ENCODE measurements at regions not wholly inside any gene's neighbourhood (a gene's known extent, or its start where the extent isn't known, plus 50 kb on each side); places are given as distances from the start of the nearest gene placed in this dataset.

DNA sequence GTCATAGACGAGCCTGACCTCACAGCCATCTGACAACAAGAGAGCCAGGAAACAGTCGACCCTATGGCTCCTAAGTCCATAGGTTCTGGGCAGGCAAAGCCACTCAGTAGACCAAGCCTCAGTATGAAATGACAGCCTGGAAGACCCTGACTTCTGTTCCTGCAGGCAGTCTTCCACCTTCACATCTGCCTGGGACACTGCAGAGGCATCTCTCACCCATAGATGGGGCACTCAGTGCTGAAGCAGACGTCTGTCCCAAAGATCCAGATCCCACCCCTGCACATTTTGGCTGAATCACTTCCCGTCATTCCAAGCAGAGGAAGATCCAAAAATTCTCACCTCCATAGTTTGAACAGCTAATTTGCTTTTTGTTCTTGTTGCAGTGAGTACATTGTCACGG is 139.3 kb upstream of the ZNF507 start:
- DNase-seq (ENCODE audit: low read depth, low spot score) (no peak), FAIRE-seq (no peak)
- Histone ChIP-seq H3K9me1 (ENCODE audit: control insufficient read depth, extremely low read depth, insufficient read depth, low read length) (no peaks in the 10 kb centered on the region), H4K20me1 (ENCODE audit: control insufficient read depth, extremely low read depth, insufficient read depth, low read length) (no peaks in the 10 kb centered on the region), H3K9me3 (ENCODE audit: control insufficient read depth, low read depth, low read length) (peaks cover 6% of the 10 kb centered on the region), H3K4me2 (ENCODE audit: control insufficient read depth, extremely low read depth, insufficient read depth, low read depth, low read length) (no peak overlapping the region), H3K27me3 (ENCODE audit: control insufficient read depth, extremely low read depth, insufficient read depth, low read length) (no peaks in the 10 kb centered on the region), H3K27ac (ENCODE audit: control insufficient read depth, insufficient read depth, low read length) (no peak overlapping the region), H3K36me3 (ENCODE audit: control insufficient read depth in 2 of 2, extremely low read depth in 1 of 2, insufficient read depth in 2 of 2, low read length in 2 of 2) (no peaks in the 10 kb centered on the region), H3K79me2 (ENCODE audit: control insufficient read depth, insufficient read depth, low read length) (no peaks in the 10 kb centered on the region), H3K9ac (ENCODE audit: control insufficient read depth, extremely low read depth, insufficient read depth, low read length) (no peak overlapping the region), H3K4me1 (ENCODE audit: control insufficient read depth, extremely low read depth, insufficient read depth, low read length) (no peaks in the 10 kb centered on the region), H2AFZ (ENCODE audit: control insufficient read depth, low read length) (no peak overlapping the region), H3K4me3 (ENCODE audit: control insufficient read depth in 2 of 3, extremely low read depth in 1 of 3, insufficient read depth in 2 of 3, low read depth in 1 of 3, low read length in 3 of 3) (no peak overlapping the region)
- dilution Hi-C loops (cut with MboI; ENCODE audit: extremely low pct_ligation_motif_present, low sequenced_read_pairs): no loop called here
- TF ChIP-seq, protein P1, sequence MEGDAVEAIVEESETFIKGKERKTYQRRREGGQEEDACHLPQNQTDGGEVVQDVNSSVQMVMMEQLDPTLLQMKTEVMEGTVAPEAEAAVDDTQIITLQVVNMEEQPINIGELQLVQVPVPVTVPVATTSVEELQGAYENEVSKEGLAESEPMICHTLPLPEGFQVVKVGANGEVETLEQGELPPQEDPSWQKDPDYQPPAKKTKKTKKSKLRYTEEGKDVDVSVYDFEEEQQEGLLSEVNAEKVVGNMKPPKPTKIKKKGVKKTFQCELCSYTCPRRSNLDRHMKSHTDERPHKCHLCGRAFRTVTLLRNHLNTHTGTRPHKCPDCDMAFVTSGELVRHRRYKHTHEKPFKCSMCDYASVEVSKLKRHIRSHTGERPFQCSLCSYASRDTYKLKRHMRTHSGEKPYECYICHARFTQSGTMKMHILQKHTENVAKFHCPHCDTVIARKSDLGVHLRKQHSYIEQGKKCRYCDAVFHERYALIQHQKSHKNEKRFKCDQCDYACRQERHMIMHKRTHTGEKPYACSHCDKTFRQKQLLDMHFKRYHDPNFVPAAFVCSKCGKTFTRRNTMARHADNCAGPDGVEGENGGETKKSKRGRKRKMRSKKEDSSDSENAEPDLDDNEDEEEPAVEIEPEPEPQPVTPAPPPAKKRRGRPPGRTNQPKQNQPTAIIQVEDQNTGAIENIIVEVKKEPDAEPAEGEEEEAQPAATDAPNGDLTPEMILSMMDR (optimal IDR thresholded peaks at IDR 0.05 in 1 of 3, IDR thresholded peaks at IDR 0.05 in 1 of 3, conservative IDR thresholded peaks at IDR 0.05 in 1 of 3; ENCODE audit: extremely low read depth in 1 of 3, insufficient read depth in 2 of 3, low read length in 3 of 3): no peak

DNA sequence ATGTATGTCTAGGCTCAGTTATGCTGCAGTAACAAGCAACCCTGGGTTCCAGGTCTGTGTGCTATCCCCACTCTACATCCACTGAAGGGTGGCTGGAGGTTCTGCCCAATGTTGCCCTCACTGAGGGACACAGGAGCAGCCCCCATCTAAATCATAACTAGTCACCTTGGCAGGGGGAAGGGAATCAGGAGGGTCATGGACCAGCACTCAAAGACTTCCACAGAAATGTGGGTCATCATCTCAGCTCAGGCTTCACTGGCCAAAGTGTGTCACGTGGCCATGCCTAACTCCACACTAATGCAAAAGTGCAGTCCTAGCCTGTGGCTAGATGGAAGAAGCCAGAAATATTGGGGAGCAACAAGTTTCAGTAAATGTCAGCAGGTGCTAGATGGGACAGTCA is 137.3 kb upstream of the ZNF507 start:
- no peaks in the 10 kb centered on the region for H4K20me1 ChIP-seq (ENCODE audit: control insufficient read depth, extremely low read depth, insufficient read depth, low read length)
- H3K9me1 ChIP-seq (ENCODE audit: control insufficient read depth, extremely low read depth, insufficient read depth, low read length): no peaks in the 10 kb centered on the region
- no peak overlapping the region for H3K4me3 ChIP-seq (ENCODE audit: control insufficient read depth in 2 of 3, extremely low read depth in 1 of 3, insufficient read depth in 2 of 3, low read depth in 1 of 3, low read length in 3 of 3)
- no peak for TF ChIP-seq EZH2 (IDR thresholded peaks at IDR 0.05; ENCODE audit: low read length)
- TF ChIP-seq, protein P1 (optimal IDR thresholded peaks at IDR 0.05 in 1 of 3, IDR thresholded peaks at IDR 0.05 in 1 of 3, conservative IDR thresholded peaks at IDR 0.05 in 1 of 3; ENCODE audit: extremely low read depth in 1 of 3, insufficient read depth in 2 of 3, low read length in 3 of 3): no peak
- H3K27ac ChIP-seq (ENCODE audit: control insufficient read depth, insufficient read depth, low read length): no peak overlapping the region
- no peak overlapping the region for H3K9ac ChIP-seq (ENCODE audit: control insufficient read depth, extremely low read depth, insufficient read depth, low read length)
- H3K36me3 ChIP-seq (ENCODE audit: control insufficient read depth in 2 of 2, extremely low read depth in 1 of 2, insufficient read depth in 2 of 2, low read length in 2 of 2): no peaks in the 10 kb centered on the region
- peaks cover 6% of the 10 kb centered on the region for H3K9me3 ChIP-seq (ENCODE audit: control insufficient read depth, low read depth, low read length)
- DNase-seq (ENCODE audit: low read depth, low spot score) (no peak), FAIRE-seq (no peak)
- H3K4me2 ChIP-seq (ENCODE audit: control insufficient read depth, extremely low read depth, insufficient read depth, low read depth, low read length): no peak overlapping the region
- H3K79me2 ChIP-seq (ENCODE audit: control insufficient read depth, insufficient read depth, low read length): no peaks in the 10 kb centered on the region
- dilution Hi-C loops (cut with MboI; ENCODE audit: extremely low pct_ligation_motif_present, low sequenced_read_pairs): no loop called here
- no peak overlapping the region for H2AFZ ChIP-seq (ENCODE audit: control insufficient read depth, low read length)
- H3K4me1 ChIP-seq (ENCODE audit: control insufficient read depth, extremely low read depth, insufficient read depth, low read length): no peaks in the 10 kb centered on the region
- no peaks in the 10 kb centered on the region for H3K27me3 ChIP-seq (ENCODE audit: control insufficient read depth, extremely low read depth, insufficient read depth, low read length)

Measured in keratinocyte (primary cell).